NCI-H2107 (cell line): ENCODE measurements at regions not wholly inside any gene's neighbourhood (a gene's known extent, or its start where the extent isn't known, plus 50 kb on each side); places are given as distances from the start of the nearest gene placed in this dataset.
"Not testable (repeated sequence)": the region's sequence is repeated elsewhere in the genome, so short reads cannot be mapped to it uniquely, and the experiment has no call there.

ENCODE experiments used
- DNase-seq: peaks from one replicate; lab custom pipeline; 2025; lab: John Stamatoyannopoulos, UW

- DNase-seq = no peak
Measured at GRCh38 chr2:66103581-66103980, 331.3 kb upstream of the MEIS1 start.

GRCh38 chr2:66101206-66101605 lies 333.7 kb upstream of the MEIS1 start:
- no peak for DNase-seq

GRCh38 chr2:66095820-66096345 lies 339.0 kb upstream of the MEIS1 start:
- no peak for DNase-seq

GRCh38 chr2:66094689-66095088 lies 340.2 kb upstream of the MEIS1 start:
- not testable (repeated sequence) for DNase-seq

- DNase-seq = no peak
Measured at GRCh38 chr2:66093371-66093770, 341.6 kb upstream of the MEIS1 start.

- DNase-seq = no peak
Measured at GRCh38 chr2:66084948-66085590, 349.9 kb upstream of the MEIS1 start.

- DNase-seq = no peak
Measured at GRCh38 chr2:66082581-66082980, 352.3 kb upstream of the MEIS1 start.

GRCh38 chr2:66080127-66080526 lies 354.8 kb upstream of the MEIS1 start:
- no peak for DNase-seq

- DNase-seq = no peak
Measured at GRCh38 chr2:66073172-66073571, 361.8 kb upstream of the MEIS1 start.

GRCh38 chr2:66070721-66071602 lies 364.0 kb upstream of the MEIS1 start:
- no peak for DNase-seq

- DNase-seq = no peak
Measured at GRCh38 chr2:66069937-66070720, 364.8 kb upstream of the MEIS1 start.

- no peak for DNase-seq
Measured at GRCh38 chr2:66066032-66066431, 368.9 kb upstream of the MEIS1 start.

- DNase-seq = no peak
Measured at GRCh38 chr2:66059332-66059731, 375.6 kb upstream of the MEIS1 start.

- no peak for DNase-seq
Measured at GRCh38 chr2:66058675-66059074, 376.2 kb upstream of the MEIS1 start.

- no peak for DNase-seq
Measured at GRCh38 chr2:66057844-66058243, 377.1 kb upstream of the MEIS1 start.

- DNase-seq = no peak
Measured at GRCh38 chr2:66050392-66050791, 384.5 kb upstream of the MEIS1 start.

- DNase-seq = no peak
Measured at GRCh38 chr2:66048667-66049066, 386.3 kb upstream of the MEIS1 start.

- no peak for DNase-seq
Measured at GRCh38 chr2:66041902-66042657, 392.8 kb upstream of the MEIS1 start.

- no peak for DNase-seq
Measured at GRCh38 chr2:66036948-66037347, 398.0 kb upstream of the MEIS1 start.

GRCh38 chr2:66034467-66034866 lies 400.5 kb upstream of the MEIS1 start:
- no peak for DNase-seq

- DNase-seq = no peak
Measured at GRCh38 chr2:66032226-66032775, 402.6 kb upstream of the MEIS1 start.
